ENCODE measurements at regions not wholly inside any gene's neighbourhood (a gene's known extent, or its start where the extent isn't known, plus 50 kb on each side); places are given as distances from the start of the nearest gene placed in this dataset.
"Not testable (repeated sequence)": the region's sequence is repeated elsewhere in the genome, so short reads cannot be mapped to it uniquely, and the experiment has no call there.

DNA sequence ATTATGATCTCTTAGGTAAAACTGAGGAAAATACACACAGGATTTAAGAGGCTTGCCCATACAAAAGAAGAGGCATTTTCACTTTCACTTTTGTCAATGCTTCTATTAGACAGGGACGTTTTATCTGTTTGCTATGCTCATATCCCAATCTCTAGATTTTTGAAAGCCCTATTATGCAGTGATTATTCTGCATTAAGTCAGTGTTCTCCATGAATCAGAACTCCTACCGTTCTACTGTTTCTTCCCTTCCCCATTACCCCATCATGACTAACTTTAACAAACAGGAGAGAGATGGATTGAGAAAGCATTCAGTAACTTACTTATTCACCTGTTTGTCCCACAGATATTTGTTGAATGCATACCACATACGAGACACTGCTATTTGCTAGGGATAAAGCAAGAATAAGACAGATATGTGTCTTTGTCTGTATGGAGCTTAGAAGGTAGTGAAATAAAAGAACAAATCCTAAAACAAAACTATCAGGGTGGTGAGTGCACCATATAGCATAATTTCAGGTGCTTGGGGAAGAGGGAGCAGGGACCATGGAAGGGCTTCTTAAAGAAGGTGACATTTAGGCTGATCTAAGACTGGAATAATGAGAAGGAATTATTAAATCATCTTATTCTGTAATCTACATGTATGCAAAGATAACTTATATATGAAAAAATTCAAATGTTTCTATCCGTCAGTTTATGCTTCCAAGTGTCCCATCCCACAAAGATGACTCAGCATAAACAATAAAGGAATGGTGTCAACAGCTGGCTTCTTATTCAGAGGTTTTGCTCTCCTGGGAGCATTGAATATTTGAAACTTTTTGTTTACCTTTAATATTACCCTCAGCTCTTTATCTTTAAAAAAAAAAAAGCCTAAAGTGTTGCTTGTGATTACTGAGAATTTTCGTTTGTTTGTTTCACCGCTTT is 328.1 kb downstream of the HINT1 start:
- DNase-seq, result no peak

DNA sequence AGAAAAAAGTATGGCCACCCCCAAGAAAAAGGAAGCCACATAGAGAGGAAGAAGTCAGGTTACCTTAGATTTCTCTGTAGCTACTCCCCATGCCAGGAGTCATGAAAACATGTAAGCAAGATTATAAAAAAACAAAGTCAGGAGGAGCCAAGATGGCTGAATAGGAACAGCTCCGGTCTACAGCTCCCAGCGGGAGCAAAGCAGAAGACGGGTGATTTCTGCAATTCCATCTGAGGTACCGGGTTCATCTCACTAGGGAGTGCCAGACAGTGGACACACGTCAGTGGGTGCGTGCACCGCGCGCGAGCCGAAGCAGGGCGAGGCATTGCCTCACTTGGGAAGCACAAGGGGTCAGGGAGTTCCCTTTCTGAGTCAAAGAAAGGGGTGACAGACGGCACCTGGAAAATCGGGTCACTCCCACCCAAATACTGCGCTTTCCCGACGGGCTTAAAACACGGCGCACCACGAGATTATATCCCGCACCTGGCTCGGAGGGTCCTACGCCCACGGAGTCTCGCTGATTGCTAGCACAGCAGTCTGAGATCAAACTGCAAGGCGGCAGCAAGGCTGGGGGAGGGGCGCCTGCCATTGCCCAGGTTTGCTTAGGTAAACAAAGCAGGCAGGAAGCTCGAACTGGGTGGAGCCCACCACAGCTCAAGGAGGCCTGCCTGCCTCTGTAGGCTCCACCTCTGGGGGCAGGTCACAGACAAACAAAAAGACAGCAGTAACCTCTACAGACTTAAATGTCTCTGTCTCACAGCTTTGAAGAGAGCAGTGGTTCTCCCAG is 347.3 kb downstream of the HINT1 start:
- not testable (repeated sequence) for DNase-seq

DNA sequence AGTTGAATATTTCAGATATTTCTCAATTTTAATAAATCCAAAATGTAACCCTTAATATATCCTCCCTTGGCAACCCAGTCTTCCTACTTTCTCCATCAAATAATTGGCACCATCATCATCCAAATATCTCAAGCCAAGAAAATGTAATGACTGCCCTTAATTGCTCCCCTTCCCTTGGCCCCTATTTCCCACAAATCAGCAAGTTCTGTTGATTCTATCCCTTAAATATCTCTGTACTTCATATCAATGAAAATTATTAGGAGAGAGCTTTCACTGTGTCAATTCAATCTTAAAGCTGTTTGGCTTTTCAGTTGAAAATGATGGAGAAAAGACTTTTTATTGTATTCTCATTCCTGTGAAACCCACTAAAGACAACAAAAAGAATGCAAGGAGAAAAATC is 349.8 kb downstream of the HINT1 start:
- DNase-seq, result no peak

DNA sequence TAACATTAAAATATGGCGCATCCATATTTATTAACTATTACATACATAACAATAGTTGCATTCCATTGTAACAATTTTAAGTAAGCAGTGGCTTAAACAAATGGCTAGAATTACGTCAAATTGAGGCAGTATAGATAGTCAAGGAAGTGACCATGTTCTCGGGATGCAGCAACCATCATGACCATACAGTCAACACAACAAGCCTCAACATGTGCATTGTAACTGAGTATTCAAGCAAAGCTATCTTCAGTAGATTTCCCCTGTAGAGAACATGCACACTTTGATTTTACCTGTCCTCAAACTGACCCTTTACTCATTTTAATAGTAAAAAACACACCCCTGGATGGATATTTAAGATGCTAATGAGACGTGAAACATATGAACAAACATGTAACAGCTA is 356.4 kb downstream of the HINT1 start:
- no peak for DNase-seq

DNA sequence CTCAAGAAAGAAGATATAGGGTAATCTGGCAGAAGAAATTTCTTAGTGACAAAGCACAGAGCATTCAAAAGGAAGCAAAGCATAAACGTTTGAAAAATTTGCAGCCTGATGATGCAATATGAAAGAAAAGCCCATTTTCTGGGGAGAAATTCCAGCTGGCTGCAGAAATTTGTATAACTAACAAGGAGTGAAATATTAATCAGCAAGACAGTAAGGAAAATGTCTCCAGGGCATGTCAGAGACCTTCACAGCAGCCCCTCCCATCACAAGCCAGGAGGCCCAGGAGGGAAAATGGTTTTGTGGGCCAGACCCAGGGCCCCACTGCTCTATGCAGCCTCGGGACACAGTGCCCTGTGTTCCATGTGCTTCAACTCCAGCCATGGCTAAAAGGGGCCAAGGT is 359.4 kb downstream of the HINT1 start:
- no peak for DNase-seq

DNA sequence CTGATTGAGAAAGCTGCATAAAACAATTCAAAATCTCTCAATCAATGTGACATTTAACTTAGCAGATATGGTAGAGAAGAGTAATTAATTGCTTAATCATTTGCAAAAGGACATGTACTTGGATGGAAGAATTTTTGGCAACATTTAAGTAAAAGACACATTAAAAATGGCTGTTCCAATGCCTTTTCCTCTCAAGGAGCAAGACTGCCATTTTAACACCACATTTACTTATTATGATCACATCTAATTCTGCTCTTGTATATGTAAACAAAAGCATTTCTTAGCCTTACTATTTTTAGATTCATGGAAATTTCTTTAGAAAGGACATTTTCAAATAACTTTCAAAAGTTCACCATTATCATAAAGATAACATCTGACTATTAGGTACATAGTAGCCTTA is 360.0 kb downstream of the HINT1 start:
- no peak for DNase-seq

DNA sequence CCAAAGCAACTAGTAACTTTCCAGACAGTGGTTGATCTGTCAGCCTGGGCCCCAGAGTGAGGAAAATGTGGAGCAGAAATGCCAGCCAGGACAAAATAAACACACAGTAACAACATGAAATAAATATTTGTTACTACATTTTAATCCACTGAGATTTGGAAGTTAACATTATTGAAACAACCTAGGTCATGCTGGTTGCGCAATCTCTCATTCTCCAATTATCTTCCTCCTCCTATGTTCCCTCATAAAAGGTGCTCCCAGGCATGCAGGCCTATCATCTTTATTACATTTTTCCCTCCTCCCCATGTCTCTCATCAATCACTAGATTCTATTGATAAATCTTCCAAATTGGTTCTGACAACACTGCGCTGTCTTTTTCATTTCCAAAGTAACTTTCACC is 363.1 kb downstream of the HINT1 start:
- DNase-seq, result no peak

DNA sequence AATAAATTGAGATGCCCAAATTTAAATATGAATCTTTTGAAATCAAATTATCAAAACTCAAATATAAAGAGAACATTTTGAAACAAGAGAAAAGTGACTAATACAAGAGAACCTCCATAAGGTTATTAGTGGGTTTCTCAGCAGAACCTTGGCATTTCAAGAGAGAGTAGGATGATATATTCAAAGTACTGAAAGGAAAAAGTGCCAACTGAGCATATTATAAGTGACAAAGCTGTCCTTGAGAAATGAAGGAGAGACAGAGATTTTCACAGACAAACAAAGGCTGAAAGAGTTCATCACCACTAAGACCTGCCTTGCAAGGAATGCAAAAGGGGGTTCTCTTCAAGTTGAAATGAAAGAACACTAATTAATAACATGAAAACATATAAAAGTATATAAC is 366.0 kb downstream of the HINT1 start:
- DNase-seq, result no peak

DNA sequence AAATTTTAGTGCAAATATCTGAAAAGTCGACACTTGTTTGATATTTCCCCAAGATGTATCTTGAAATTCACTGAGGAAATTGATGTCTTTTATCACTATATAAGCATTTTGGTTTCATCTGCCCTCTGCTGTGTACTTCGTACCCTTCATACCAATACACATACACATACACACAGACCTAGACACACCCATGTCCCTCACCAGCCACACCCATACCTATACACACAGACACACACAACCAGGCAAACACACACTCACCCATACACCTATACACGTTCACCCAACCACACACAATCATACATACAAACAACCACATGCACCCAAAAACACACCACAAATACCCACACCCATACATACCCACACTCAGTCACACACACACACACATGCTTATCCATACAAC is 367.8 kb downstream of the HINT1 start:
- no peak for DNase-seq

DNA sequence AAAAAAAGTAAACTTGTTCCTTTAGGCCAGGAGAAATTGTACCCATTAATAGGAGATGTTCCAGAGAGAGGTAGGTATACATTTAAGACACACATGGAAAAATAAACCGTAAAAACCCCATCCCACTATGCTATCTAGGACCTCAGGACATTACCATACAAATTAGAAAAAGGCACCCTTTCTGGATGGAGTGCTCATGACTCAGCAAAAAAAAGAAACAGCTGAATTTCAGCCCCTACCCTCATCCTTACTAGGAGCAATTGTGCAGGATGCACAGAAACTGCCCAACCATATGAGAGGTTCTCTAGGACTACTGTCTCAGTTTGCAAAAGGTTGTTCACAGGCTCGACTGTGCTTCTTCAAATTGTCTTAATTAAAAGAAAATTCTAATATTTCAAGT is 368.2 kb downstream of the HINT1 start:
- no peak for DNase-seq

DNA sequence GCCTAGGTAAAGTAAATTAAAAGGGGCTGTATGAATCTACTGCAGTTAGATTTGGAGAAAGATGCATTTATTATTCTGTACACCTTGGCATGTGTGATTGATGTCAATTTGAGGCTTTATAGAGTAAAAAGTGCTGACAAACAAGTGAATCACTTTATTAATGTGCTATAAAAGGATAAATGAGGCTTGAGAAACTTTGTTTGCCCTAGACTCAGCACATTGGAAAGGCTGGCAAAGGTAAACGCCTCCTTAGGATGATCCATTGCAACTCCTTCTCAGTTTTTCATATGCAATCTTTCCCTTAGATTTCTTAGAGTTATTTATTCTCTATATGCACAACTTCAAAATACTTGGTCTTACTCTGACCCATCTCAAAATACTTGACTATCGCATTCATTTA is 369.0 kb downstream of the HINT1 start:
- no peak for DNase-seq

DNA sequence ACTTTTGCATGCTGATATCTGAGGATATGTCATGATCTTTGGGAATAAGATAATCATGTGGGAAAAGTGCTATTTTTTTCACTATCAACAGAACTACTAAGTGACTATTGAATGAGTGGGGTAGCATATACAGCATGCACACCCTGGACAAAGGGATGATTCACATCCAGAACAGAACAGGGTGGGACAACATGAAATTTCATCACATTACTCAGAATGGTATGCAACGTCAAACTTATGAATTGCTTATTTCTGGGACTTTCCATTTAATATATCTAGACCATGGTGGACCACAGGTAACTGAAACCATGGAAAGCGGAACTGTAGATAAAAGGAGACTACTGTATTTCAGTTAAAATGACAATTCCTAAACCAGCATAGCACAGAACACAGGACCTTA is 370.0 kb downstream of the HINT1 start:
- DNase-seq, result no peak

DNA sequence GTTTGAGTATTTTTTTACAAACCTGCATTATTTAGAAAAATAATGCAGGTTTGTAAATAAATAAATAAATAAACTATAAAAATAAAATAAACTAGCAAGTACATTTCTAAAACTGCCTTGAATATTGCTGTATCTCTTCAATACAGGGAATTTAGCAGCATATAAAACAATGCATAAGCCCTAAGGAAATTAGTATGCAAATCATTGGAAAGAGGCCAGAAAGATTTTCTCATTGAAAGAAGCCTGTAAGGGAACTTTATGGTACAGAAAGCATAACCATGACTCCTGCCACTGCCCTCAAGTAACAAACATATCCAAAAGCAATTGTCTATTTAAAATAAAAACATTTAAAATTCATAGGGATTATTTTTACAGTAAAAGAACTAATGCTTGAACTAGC is 387.3 kb downstream of the HINT1 start:
- no peak for DNase-seq

DNA sequence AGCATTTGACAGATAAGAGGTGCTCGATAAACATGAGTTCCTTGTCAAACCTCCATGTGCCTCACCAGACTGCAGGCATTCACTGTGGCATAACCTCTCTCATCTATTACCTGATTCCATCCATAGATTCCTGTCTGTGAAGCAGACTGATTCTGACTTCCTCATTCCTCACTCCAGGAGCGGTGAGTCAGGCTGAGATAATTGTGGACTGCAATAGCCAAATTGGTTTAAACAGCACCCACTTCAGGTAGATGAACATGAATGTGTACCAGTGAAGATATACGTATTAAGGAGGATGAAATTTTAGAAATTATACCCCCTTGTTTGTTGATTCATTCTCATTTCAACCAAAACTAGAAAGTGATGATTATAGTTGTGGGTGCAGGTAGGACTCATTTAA is 391.2 kb downstream of the HINT1 start:
- DNase-seq, result no peak

DNA sequence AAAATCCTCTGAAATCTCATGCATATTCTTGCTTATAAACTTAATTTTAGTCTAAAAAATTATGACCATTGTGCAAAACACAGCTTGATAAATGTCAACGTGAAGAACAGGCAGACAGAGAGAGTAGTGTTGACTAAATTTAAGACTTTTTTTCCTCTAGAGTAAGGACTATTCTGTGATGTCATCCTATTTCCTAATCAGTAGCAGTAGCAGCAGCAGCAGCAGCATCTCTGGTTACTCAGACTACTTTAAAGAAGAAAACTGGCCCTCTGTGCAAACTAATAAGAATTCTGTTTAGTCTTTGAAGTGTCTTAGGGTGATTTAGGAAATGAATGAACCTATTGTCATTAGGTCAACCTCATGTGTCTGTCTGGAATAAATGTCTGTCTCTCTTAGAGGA is 403.0 kb downstream of the HINT1 start:
- no peak for DNase-seq

DNA sequence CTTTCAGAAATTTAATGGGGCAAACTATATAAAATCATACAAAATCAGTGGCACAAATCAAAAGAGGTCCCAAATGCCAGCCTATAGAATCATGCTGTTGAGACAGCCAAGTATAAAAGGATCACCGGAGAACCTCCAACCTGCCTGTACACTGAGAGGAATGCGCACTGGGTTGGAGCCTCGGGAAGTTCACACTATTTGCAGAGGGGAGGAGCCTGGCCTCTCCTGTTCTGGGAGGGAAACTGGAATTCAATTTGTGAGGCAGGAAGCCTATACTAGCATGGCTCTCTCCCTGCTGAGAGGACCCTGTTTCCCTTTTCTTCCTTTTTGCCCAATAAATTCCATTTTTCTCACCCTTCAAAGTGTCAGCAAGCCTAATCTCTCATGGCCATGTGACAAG is 406.0 kb downstream of the HINT1 start:
- DNase-seq, result no peak

DNA sequence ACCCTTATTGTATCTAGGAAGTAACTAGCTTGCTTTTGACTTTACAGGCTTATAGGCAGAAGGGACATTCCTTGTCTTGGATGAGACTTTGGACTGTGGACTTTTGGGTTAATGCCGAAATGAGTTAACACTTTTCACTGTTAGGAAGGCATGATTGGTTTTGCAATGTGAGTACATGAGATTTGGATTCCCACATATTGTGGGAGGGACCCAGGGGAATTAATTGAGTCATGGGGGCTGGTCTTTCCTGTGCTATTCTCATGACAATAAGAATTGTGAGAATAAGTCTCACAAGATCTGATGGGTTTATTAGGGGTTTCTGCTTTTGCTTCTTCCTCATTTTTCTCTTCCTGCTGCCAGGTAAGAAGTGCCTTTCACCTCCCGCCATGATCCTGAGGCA is 417.5 kb downstream of the HINT1 start:
- no peak for DNase-seq

DNA sequence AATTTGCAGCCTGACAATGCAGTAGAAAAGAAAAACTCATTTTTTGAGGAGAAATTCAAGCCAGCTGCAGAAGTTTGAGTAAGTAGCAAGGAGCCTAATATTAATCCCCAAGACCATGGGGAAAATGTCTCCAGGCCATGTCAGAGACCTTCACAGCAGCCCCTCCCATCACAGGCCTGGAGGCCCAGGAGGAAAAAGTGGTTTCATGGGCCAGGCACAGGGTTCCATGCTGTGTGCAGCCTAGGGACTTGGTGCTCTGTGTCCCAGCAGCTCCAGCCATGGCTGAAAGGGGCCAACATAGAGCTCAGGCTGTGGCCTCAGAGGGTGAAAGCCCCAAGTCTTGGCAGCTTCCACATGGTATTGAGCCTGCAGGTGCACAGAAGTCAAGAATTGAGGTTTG is 418.4 kb downstream of the HINT1 start:
- not testable (repeated sequence) for DNase-seq

DNA sequence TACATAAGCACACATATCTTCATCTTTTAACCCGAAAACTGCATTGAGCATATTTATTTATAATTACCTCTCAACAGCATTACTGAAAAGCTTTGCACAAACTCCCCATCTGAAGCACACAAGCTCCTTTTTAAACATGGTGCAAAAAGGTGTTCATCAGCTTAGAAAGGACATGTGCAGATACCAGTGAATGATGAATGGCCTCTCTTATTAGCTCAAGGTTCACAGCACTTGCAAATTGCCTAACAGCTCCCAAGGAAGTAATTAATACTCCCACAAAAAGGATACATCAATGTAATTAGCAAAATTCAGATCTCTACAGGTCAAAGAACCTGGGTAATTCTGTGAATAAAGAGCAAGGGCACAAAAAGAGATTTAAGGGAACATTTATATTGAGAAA is 422.0 kb downstream of the HINT1 start:
- no peak for DNase-seq

DNA sequence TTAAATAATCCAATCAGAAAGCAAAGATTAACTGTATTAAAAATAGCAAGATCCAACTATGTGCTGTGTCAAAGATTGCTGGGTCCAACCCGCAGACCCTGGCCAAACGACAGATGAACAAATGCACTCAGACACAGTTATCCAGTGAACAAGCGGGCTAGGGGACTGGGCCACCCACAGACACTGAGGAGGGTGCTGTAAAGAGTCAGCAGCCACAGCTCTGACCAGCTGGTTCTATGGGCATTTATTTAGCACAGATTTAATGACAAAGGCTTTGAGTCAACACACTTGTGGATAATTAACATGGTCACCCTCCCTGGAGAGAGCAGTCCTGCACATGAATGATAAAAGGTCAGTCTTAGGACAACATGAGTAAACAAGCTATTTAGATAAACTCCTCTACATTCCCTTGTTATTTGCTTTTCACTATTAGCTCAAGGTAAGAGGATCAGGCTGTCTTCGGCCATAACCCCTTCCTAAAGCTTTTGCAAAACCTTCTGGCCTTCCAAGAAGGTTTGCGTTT is 424.9 kb downstream of the HINT1 start:
- DNase-seq, result no peak

DNA sequence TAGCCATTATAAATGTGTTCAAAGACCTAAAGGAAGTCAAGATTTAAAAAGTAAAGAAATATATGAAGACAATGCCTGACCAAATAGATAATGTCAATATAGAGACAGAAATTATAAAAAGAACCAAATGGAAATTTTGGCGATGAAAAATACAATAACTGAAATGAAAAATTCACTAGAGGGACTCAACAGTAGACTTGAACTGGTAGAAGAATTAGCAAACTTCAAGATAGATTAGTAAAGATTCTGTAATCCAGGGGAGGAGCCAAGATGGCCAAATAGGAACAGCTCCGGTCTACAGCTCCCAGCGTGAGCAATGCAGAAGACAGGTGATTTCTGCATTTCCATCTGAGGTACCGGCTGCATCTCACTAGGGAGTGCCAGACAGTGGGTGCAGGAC is 433.2 kb downstream of the HINT1 start:
- no peak for DNase-seq

DNA sequence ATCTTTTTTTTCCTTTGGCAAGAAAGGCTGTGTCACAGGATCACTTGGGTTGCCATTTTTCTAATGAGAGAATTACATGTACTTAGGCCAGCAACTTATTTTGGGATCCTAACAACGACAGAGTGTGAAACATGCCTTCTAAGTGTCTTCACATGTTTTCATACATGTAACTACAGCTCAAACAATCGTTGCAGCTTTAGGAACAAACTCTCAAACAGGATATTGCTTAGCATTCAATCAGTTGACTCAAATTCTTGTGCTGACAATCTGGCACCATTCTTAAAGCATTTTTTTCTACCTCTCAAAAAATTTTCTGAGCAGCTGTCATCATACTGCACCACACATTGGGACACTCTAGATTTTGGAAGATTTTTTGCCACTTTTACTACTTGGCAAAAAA is 435.5 kb downstream of the HINT1 start:
- DNase-seq, result no peak

DNA sequence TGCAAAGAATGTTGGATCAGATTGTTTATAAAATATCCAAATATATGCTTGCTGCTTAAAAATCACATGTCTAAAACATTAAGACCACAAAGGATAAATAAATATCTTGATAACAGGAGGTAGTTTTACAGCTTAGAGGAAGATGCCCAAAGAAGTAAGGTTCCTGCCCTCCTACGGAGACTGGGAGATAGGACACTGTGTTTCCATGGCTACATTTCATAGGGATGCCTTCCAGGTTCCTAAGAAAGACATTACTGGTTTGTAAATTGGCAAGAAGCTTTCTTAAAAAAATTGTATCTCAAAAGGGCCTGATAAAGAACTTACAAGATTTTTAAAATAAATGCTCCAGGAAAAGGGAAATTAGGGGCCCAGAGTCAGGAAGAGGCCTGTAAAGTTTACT is 437.2 kb downstream of the HINT1 start:
- no peak for DNase-seq

DNA sequence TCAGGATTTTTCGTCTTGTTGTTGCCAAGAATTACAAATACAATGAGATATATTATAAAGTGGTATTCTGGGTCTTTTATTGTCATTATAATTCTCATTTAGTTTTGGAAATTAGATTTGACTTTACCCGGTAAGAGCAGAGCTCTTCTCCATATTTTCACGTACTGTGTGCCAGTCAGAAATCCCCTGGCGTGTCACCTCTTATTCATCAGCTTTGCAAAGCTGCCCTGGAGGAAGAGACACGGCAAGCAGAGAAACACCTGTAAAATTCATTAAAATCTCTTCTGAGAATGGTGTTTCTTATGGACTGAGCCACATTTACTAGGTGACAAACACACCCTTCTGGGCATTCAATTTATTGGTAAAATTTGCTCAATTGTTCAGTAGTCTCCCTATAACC is 440.4 kb downstream of the HINT1 start:
- DNase-seq, result no peak
